OCI-LY1 (cell line): ENCODE measurements at regions not wholly inside any gene's neighbourhood (a gene's known extent, or its start where the extent isn't known, plus 50 kb on each side); places are given as distances from the start of the nearest gene placed in this dataset.

ENCODE experiments used
- H2AFZ ChIP-seq: fragments of 200-600 bp; sonication (generic), shearing (Covaris generic); 2 replicates; pipeline ENCODE4 v1.6.0; 2014; ENCODE audit warnings: antibody characterized with exemption, mild to moderate bottlenecking, low read length
- H3F3A ChIP-seq: fragments of 200-600 bp; sonication (generic), shearing (Covaris generic); 2 replicates; pipeline ENCODE4 v1.6.0; 2014; ENCODE audit warnings: mild to moderate bottlenecking, antibody characterized with exemption, low read length, moderate library complexity; ENCODE audit not compliant: insufficient read depth
- H3K27ac ChIP-seq: fragments of 200-600 bp; sonication (generic); 2 replicates; pipeline ENCODE4 v1.5.1; 2014; ENCODE audit warnings: low read length, mixed run types, mild to moderate bottlenecking, low read depth; ENCODE audit not compliant: poor library complexity, severe bottlenecking
- H3K27me3 ChIP-seq: fragments of 200-600 bp; sonication (generic); 2 replicates; pipeline ENCODE4 v1.6.0; 2014; ENCODE audit warnings: antibody characterized with exemption, mild to moderate bottlenecking, low read length, moderate library complexity; ENCODE audit not compliant: insufficient read depth
- H3K36me3 ChIP-seq: fragments of 200-600 bp; sonication (generic); 2 replicates; pipeline ENCODE4 v1.6.1; 2014; ENCODE audit warnings: mild to moderate bottlenecking, antibody characterized with exemption, low read length, moderate library complexity, mixed read lengths; ENCODE audit not compliant: insufficient read depth
- H3K4me1 ChIP-seq: fragments of 200-600 bp; sonication (generic); 2 replicates; pipeline ENCODE4 v1.5.1; 2014; ENCODE audit warnings: mild to moderate bottlenecking, low read length, moderate library complexity; ENCODE audit not compliant: insufficient read depth, severe bottlenecking
- H3K4me2 ChIP-seq: fragments of 200-600 bp; sonication (generic), shearing (Covaris generic); 2 replicates; pipeline ENCODE4 v1.6.1; 2014; ENCODE audit warnings: low read length
- H3K4me3 ChIP-seq: fragments of 200-600 bp; sonication (generic); 2 replicates; pipeline ENCODE4 v1.5.1; 2014; ENCODE audit warnings: low read length, low read depth, mild to moderate bottlenecking, mixed read lengths; ENCODE audit not compliant: poor library complexity, severe bottlenecking
- H3K79me2 ChIP-seq: fragments of 200-600 bp; shearing (Covaris generic); 2 replicates; pipeline ENCODE4 v1.6.1; 2016; ENCODE audit warnings: mixed run types, low read length, mixed read lengths; ENCODE audit not compliant: insufficient read depth
- H3K9ac ChIP-seq: fragments of 200-600 bp; sonication (generic), shearing (Covaris generic); 2 replicates; pipeline ENCODE4 v1.6.1; 2014; ENCODE audit warnings: mild to moderate bottlenecking, low read length, mixed read lengths
- H3K9me2 ChIP-seq: fragments of 200-600 bp; sonication (generic), shearing (Covaris generic); 2 replicates; pipeline ENCODE4 v1.6.1; 2014; ENCODE audit warnings: low read depth, mild to moderate bottlenecking, low read length, mixed read lengths
- H3K9me3 ChIP-seq: fragments of 200-600 bp; shearing (Covaris generic); 2 replicates; pipeline ENCODE4 v1.6.1; 2014; ENCODE audit warnings: low read length, mixed read lengths
- H4K20me1 ChIP-seq: fragments of 200-600 bp; sonication (generic), shearing (Covaris generic); 2 replicates; pipeline ENCODE4 v1.6.0; 2016; ENCODE audit warnings: mild to moderate bottlenecking, low read length; ENCODE audit not compliant: insufficient read depth
- EZH2 ChIP-seq: fragments of 200-600 bp; sonication (generic), shearing (Covaris generic); IDR thresholded peaks from 2 replicates; pipeline ENCODE4 v1.8.0; 2017; ENCODE audit warnings: borderline replicate concordance, mixed run types, mild to moderate bottlenecking, antibody characterized with exemption, low read length, moderate library complexity, mixed read lengths
- TF ChIP-seq, protein P1 (sequence below): fragments of 200-600 bp; sonication (generic), shearing (Covaris generic); IDR thresholded peaks from 2 replicates; pipeline ENCODE4 v1.5.1; 2017; ENCODE audit warnings: mild to moderate bottlenecking, antibody characterized with exemption, low read length, moderate library complexity, mixed read lengths

DNA sequence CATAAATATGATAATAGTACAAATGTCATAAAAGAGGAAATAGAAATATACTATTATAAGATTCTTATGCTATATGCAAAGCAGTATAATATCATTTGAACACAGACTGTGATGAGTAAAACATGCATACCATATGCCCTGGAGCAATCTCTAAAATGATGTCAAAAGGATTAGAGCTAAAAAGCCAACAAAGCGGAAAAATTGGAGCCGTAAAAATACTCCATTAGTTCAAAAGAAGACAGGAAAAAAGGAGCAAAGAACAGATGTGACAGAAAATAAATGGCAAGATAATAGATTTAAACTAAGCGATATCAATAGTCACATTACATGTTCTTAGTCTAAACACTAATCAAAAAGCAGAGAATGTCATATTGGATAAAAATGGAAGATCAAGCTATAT is 191.0 kb upstream of the PLPP4 start:
- TF ChIP-seq, protein P1, sequence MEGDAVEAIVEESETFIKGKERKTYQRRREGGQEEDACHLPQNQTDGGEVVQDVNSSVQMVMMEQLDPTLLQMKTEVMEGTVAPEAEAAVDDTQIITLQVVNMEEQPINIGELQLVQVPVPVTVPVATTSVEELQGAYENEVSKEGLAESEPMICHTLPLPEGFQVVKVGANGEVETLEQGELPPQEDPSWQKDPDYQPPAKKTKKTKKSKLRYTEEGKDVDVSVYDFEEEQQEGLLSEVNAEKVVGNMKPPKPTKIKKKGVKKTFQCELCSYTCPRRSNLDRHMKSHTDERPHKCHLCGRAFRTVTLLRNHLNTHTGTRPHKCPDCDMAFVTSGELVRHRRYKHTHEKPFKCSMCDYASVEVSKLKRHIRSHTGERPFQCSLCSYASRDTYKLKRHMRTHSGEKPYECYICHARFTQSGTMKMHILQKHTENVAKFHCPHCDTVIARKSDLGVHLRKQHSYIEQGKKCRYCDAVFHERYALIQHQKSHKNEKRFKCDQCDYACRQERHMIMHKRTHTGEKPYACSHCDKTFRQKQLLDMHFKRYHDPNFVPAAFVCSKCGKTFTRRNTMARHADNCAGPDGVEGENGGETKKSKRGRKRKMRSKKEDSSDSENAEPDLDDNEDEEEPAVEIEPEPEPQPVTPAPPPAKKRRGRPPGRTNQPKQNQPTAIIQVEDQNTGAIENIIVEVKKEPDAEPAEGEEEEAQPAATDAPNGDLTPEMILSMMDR = no peak
- TF ChIP-seq EZH2 = no peak
- no peaks in the 10 kb centered on the region for H3K79me2 ChIP-seq
- H3K9ac ChIP-seq = no peak overlapping the region
- H3F3A ChIP-seq = no peaks in the 10 kb centered on the region
- H3K36me3 ChIP-seq = no peaks in the 10 kb centered on the region
- no peaks in the 10 kb centered on the region for H3K27me3 ChIP-seq
- H4K20me1 ChIP-seq = 0 out of 2 replicates have a peak, but pooled peaks cover 2% of the 10 kb centered on the region
- H3K4me3 ChIP-seq = no peak overlapping the region
- H3K4me1 ChIP-seq = no peaks in the 10 kb centered on the region
- H3K9me2 ChIP-seq = no peaks in the 10 kb centered on the region
- H3K4me2 ChIP-seq = no peak overlapping the region
- H3K9me3 ChIP-seq = no peaks in the 10 kb centered on the region
- no peak overlapping the region for H2AFZ ChIP-seq
- H3K27ac ChIP-seq = no peak overlapping the region

DNA sequence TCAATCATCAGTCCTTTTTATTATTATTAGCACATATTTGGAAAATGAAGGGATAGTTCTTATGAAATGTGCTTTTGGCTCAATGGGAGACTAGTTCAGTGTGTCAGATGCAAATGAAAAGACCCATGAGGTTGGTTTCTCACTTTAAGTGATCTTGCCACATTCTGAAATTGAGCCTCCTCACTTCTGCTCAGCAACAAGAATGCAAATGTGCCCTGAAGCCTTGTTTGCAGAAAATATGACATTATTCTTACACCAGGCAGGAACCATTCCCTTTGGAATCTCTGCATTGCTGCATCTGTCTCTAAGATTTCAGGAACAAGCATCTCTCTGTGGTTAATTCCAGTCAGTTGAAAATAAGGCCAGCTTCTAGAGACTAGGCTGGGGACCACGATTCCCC is 186.1 kb upstream of the PLPP4 start:
- Histone ChIP-seq H3K4me1 (no peaks in the 10 kb centered on the region), H3K4me3 (no peak overlapping the region), H3K27ac (no peak overlapping the region), H3K79me2 (no peaks in the 10 kb centered on the region), H3K9me3 (no peaks in the 10 kb centered on the region), H2AFZ (no peak overlapping the region), H3F3A (no peaks in the 10 kb centered on the region), H3K9ac (no peak overlapping the region), H3K9me2 (no peaks in the 10 kb centered on the region), H3K4me2 (no peak overlapping the region), H3K36me3 (no peaks in the 10 kb centered on the region), H4K20me1 (0 out of 2 replicates have a peak, but pooled peaks cover 2% of the 10 kb centered on the region), H3K27me3 (no peaks in the 10 kb centered on the region)
- no peak for TF ChIP-seq EZH2

DNA sequence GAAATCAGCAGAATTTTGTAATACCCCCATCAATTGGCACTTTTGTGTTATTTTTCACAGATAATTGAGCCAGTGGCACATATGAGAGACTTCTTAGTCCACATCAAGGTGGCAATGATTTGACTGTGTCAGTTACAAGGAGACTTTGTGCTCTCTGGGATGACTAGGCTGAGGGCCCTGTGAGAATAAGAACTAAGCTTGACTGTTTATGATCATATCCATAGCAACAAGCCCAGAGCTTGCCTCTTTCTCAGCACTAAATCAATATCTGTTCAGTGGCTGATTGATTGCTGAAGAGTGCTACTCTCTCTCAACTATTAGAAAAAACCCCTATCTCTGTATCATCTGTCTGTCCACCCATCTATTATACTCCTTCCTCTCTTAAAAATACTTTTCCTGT is 185.3 kb upstream of the PLPP4 start:
- no peak overlapping the region for H3K4me2 ChIP-seq
- TF ChIP-seq EZH2 = no peak
- TF ChIP-seq, protein P1 = no peak
- H4K20me1 ChIP-seq = 0 out of 2 replicates have a peak, but pooled peaks cover 2% of the 10 kb centered on the region
- no peaks in the 10 kb centered on the region for H3K9me3 ChIP-seq
- no peaks in the 10 kb centered on the region for H3K27me3 ChIP-seq
- no peak overlapping the region for H3K9ac ChIP-seq
- no peaks in the 10 kb centered on the region for H3K36me3 ChIP-seq
- no peak overlapping the region for H3K4me3 ChIP-seq
- no peaks in the 10 kb centered on the region for H3F3A ChIP-seq
- H2AFZ ChIP-seq = no peak overlapping the region
- no peaks in the 10 kb centered on the region for H3K79me2 ChIP-seq
- no peaks in the 10 kb centered on the region for H3K4me1 ChIP-seq
- no peaks in the 10 kb centered on the region for H3K9me2 ChIP-seq
- no peak overlapping the region for H3K27ac ChIP-seq

DNA sequence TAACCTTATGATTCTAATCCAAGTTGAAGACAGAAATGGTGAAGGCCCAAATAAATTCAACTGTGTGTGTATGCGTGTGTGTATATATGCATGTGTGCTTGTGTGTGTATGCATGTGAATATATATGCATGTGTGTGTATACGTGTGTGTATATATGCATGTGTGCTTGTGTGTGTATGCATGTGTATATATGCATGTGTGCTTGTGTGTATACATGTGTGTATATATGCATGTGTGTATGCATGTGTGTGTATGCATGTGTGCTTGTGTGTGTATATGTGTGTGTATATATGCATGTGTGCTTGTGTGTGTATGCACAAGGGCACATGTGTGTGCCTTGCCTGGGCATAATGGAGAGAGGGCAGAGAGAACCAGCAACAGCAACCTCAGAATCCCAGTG is 184.7 kb upstream of the PLPP4 start:
- Histone ChIP-seq H3K79me2 (no peaks in the 10 kb centered on the region), H3K27ac (no peak overlapping the region), H3K9ac (no peak overlapping the region), H3K36me3 (no peaks in the 10 kb centered on the region), H3K9me3 (no peaks in the 10 kb centered on the region), H2AFZ (no peak overlapping the region), H3K4me2 (no peak overlapping the region), H3F3A (no peaks in the 10 kb centered on the region), H3K4me1 (no peaks in the 10 kb centered on the region), H3K27me3 (no peaks in the 10 kb centered on the region), H4K20me1 (0 out of 2 replicates have a peak, but pooled peaks cover 2% of the 10 kb centered on the region), H3K4me3 (no peak overlapping the region), H3K9me2 (no peaks in the 10 kb centered on the region)
- TF ChIP-seq EZH2 = no peak
- TF ChIP-seq, protein P1 = no peak
